EH (cell line): ENCODE measurements at regions not wholly inside any gene's neighbourhood (a gene's known extent, or its start where the extent isn't known, plus 50 kb on each side); places are given as distances from the start of the nearest gene placed in this dataset.

Experiments
- DNase-seq: peaks from one replicate; pipeline ENCODE4 v3.0.0-alpha.2; 2015; ENCODE audit warnings: low read depth

GRCh38 chr1:29706936-29707335, 470.6 kb downstream of the PTPRU start:
- peak; percentile 69 for DNase-seq

GRCh38 chr1:29704430-29704829, 468.1 kb downstream of the PTPRU start:
- DNase-seq = no peak

GRCh38 chr1:29703596-29704370, 467.5 kb downstream of the PTPRU start:
- peak; percentile 66 for DNase-seq

GRCh38 chr1:29700491-29700890, 464.2 kb downstream of the PTPRU start:
- DNase-seq = no peak

- DNase-seq = no peak
These were observed 462.3 kb downstream of the PTPRU start for GRCh38 chr1:29698626-29699025.

GRCh38 chr1:29698033-29698432, 461.7 kb downstream of the PTPRU start:
- peak; percentile 78 for DNase-seq

- no peak for DNase-seq
These were observed 461.1 kb downstream of the PTPRU start for GRCh38 chr1:29697391-29697780.

GRCh38 chr1:29696656-29697390, 460.5 kb downstream of the PTPRU start:
- no peak for DNase-seq

GRCh38 chr1:29695803-29696202, 459.5 kb downstream of the PTPRU start:
- no peak for DNase-seq

GRCh38 chr1:29695036-29695435, 458.7 kb downstream of the PTPRU start:
- DNase-seq = no peak

GRCh38 chr1:29691499-29691898, 455.2 kb downstream of the PTPRU start:
- DNase-seq = no peak

- DNase-seq = no peak
These were observed 453.8 kb downstream of the PTPRU start for GRCh38 chr1:29690156-29690555.

GRCh38 chr1:29689372-29690030, 453.2 kb downstream of the PTPRU start:
- no peak for DNase-seq

- DNase-seq = peak; percentile 92
These were observed 452.4 kb downstream of the PTPRU start for GRCh38 chr1:29688471-29689365.

GRCh38 chr1:29687601-29688244, 451.4 kb downstream of the PTPRU start:
- peak; percentile 67 for DNase-seq

- no peak for DNase-seq
These were observed 450.8 kb downstream of the PTPRU start for GRCh38 chr1:29687166-29687565.

- peak; percentile 58 for DNase-seq
These were observed 449.9 kb downstream of the PTPRU start for GRCh38 chr1:29686012-29686930.

GRCh38 chr1:29685387-29685786, 449.1 kb downstream of the PTPRU start:
- DNase-seq = peak; percentile 10

- DNase-seq = no peak
These were observed 447.8 kb downstream of the PTPRU start for GRCh38 chr1:29684141-29684540.

- no peak for DNase-seq
These were observed 447.1 kb downstream of the PTPRU start for GRCh38 chr1:29683472-29683871.
